PC-3 (cell line): ENCODE measurements at regions not wholly inside any gene's neighbourhood (a gene's known extent, or its start where the extent isn't known, plus 50 kb on each side); places are given as distances from the start of the nearest gene placed in this dataset.

Experiments
- CTCF ChIP-seq: fragments of 300-600 bp; sonication (generic); conservative IDR thresholded peaks from 2 replicates; pipeline ENCODE4 v1.5.1; 2017; ENCODE audit warnings: antibody characterized with exemption, low read depth, mild to moderate bottlenecking, low read length
- EZH2 ChIP-seq: fragments of 300-600 bp; sonication (generic); IDR thresholded peaks from one replicate; pipeline ENCODE4 v1.6.1; 2017; ENCODE audit warnings: antibody characterized with exemption, mild to moderate bottlenecking, low read length; ENCODE audit not compliant: unreplicated experiment

- no peak for TF ChIP-seq EZH2
- no peak for TF ChIP-seq CTCF
These were observed 67.1 kb downstream of the RTL3 start for GRCh38 chrX:78592030-78592429.
